Prostate gland (tissue), 2 donors: ENCODE measurements at regions not wholly inside any gene's neighbourhood (a gene's known extent, or its start where the extent isn't known, plus 50 kb on each side); places are given as distances from the start of the nearest gene placed in this dataset.

Experiments
- CTCF ChIP-seq, 4 experiments: fragments of 200-600 bp in 2 of 4; fragments of 450-650 bp in 2 of 4; sonication (generic) in 2 of 4; IDR thresholded peaks; 1 replicate in 3 of 4; 2 replicates in 1 of 4; pipeline ENCODE4 v1.5.1; 2016 to 2019; ENCODE audit warnings: antibody characterized with exemption in 4 of 4, mild to moderate bottlenecking in 2 of 4, moderate library complexity in 2 of 4
- POLR2A ChIP-seq: fragments of 450-650 bp; IDR thresholded peaks from one replicate; pipeline ENCODE4 v1.6.1; 2016; ENCODE audit warnings: antibody characterized with exemption, mild to moderate bottlenecking

DNA sequence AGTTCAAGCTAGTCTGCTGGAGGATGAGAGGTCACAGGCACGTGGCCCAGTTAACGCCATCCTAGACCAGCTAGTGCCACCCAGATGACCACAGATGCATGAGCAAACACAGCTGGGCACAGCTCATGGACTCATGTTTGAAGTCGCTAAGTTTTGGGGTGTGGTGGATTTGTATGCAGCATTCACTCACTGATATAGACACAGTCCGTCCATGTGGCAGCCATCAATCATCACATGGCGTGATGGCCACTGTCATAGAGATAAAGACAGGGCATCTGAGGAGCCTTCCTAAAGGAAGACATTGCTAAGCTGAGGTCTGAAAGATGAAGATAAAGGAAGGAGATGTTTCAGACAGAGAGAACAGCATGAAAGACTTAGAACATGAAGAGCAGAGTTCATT lies 154.4 kb upstream of the JAG1 start:
- no peak for TF ChIP-seq CTCF (IDR thresholded peaks at IDR 0.05)
- no peak for TF ChIP-seq POLR2A
